ENCODE measurements at regions not wholly inside any gene's neighbourhood (a gene's known extent, or its start where the extent isn't known, plus 50 kb on each side); places are given as distances from the start of the nearest gene placed in this dataset.
"Not testable (repeated sequence)": the region's sequence is repeated elsewhere in the genome, so short reads cannot be mapped to it uniquely, and the experiment has no call there.

DNA sequence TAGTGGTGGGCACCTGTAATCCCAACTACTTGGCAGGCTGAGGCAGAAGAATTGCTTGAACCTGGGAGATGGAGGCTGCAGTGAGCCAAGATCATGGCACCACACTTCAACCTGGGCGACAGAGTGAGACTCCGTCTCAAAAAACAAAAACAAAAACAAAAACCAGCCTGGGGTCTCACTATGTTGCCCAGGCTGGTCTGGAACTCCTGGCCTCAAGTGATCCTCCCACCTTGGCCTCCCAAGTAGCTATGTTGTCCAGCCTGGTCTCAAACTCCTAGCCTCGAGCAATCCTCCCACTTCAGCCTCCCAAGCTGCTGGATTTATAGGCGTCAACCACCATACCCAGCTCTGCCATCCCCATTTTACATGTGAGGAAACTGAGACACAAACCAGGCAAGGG, 64.9 kb downstream of the PTPRS start:
- H3K9me3 ChIP-seq (ENCODE audit: control insufficient read depth in 2 of 2, insufficient read depth in 1 of 2, low read depth in 1 of 2, low read length in 1 of 2); H3K4me3 ChIP-seq (ENCODE audit: low read depth in 1 of 2, low read length in 2 of 2); H3K27ac ChIP-seq (ENCODE audit: low read depth in 2 of 2, low read length in 1 of 2); H3K4me1 ChIP-seq (ENCODE audit: control insufficient read depth in 2 of 2, insufficient read depth in 2 of 2, low read length in 1 of 2); H3K27me3 ChIP-seq (ENCODE audit: control insufficient read depth in 1 of 2, insufficient read depth in 2 of 2, low read length in 2 of 2); H3K36me3 ChIP-seq (ENCODE audit: control insufficient read depth in 2 of 2, insufficient read depth in 2 of 2, low read length in 1 of 2): not testable (repeated sequence)
- WGBS, 2 donors, result 97 to 99% methylated on average over 4 of the region's 4 CpGs

DNA sequence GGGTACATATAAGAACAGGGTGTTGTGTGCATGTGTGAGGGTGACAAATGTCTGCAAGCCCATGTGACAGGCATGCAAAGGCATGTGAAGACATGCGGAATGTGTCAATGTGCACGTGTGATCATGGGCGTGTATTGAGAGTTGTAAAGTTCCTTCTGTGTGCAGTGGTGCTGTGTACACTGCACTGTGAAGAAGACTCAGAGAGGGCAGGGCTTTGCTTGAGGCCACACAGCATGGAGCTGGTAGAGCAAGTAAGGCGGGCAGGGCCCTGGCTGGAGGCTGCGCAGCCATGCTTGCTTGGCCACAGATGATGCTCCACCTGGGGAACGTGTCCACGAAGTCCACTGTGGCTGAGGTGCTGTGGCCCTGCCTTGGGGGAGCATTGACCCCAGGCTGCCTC, 66.8 kb downstream of the PTPRS start:
- H3K36me3 ChIP-seq (ENCODE audit: control insufficient read depth in 2 of 2, insufficient read depth in 2 of 2, low read length in 1 of 2), result peaks cover 2 to 7% of the 10 kb centered on the region in 2 donors

DNA sequence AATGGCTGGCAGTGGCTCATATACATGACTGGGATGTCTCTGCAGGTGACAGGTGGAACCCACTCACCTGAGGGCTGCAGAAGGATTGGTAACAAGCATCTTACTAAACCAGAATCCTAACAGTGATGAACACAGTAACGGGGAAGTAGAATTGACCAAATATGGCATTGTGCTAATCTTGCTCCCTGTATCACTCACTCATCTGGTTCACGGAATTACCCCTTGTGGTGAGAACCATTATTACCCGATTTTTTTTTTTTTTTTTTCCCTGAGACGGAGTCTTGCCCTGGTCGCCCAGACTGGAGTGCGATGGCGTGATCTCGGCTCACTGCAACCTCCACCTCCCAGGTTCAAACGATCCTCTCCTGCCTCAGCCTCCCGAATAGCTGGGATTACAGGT, 69.5 kb downstream of the PTPRS start:
- Histone ChIP-seq H3K27me3 (ENCODE audit: control insufficient read depth in 1 of 2, insufficient read depth in 2 of 2, low read length in 2 of 2) (no peaks in the 10 kb centered on the region), H3K27ac (ENCODE audit: low read depth in 2 of 2, low read length in 1 of 2) (no peak overlapping the region), H3K9me3 (ENCODE audit: control insufficient read depth in 2 of 2, insufficient read depth in 1 of 2, low read depth in 1 of 2, low read length in 1 of 2) (no peaks in the 10 kb centered on the region), H3K36me3 (ENCODE audit: control insufficient read depth in 2 of 2, insufficient read depth in 2 of 2, low read length in 1 of 2) (peaks cover 2 to 7% of the 10 kb centered on the region in 2 donors), H3K4me3 (ENCODE audit: low read depth in 1 of 2, low read length in 2 of 2) (no peak overlapping the region), H3K4me1 (ENCODE audit: control insufficient read depth in 2 of 2, insufficient read depth in 2 of 2, low read length in 1 of 2) (no peaks in the 10 kb centered on the region)
- 76 to 78% methylated on average over 10 of the region's 10 CpGs for WGBS, 2 donors

More for the DNA sequence above, 66.8 kb downstream of the PTPRS start:
- Histone ChIP-seq H3K4me1 (ENCODE audit: control insufficient read depth in 2 of 2, insufficient read depth in 2 of 2, low read length in 1 of 2) (no peaks in the 10 kb centered on the region), H3K27ac (ENCODE audit: low read depth in 2 of 2, low read length in 1 of 2) (no peak overlapping the region), H3K27me3 (ENCODE audit: control insufficient read depth in 1 of 2, insufficient read depth in 2 of 2, low read length in 2 of 2) (no peaks in the 10 kb centered on the region), H3K9me3 (ENCODE audit: control insufficient read depth in 2 of 2, insufficient read depth in 1 of 2, low read depth in 1 of 2, low read length in 1 of 2) (no peaks in the 10 kb centered on the region), H3K4me3 (ENCODE audit: low read depth in 1 of 2, low read length in 2 of 2) (no peak overlapping the region)
- WGBS, 2 donors, result 81 to 82% methylated on average over 7 of the region's 7 CpGs

DNA sequence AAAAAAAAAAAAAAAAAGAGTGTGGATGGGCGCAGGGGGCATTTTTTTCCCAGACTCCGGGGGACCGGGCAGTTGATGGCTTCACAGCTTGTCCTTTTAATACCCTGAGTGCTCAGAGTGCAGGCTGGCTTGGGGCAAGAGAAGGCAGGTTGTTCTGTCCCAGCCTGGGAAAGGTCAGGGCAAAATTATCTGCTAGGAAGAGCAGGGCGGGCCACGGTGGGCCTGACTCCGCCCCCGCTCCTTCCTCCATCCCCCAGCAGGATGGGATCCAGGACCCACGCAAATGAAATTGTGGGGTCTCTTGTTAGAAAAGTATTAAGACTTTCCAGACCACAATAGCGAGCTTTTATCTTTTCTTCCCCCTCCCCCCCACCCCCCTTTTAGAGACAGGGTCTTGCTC, 70.7 kb downstream of the PTPRS start:
- Histone ChIP-seq H3K27ac (ENCODE audit: low read depth in 2 of 2, low read length in 1 of 2) (no peak overlapping the region), H3K4me1 (ENCODE audit: control insufficient read depth in 2 of 2, insufficient read depth in 2 of 2, low read length in 1 of 2) (no peaks in the 10 kb centered on the region), H3K4me3 (ENCODE audit: low read depth in 1 of 2, low read length in 2 of 2) (no peak overlapping the region), H3K9me3 (ENCODE audit: control insufficient read depth in 2 of 2, insufficient read depth in 1 of 2, low read depth in 1 of 2, low read length in 1 of 2) (no peaks in the 10 kb centered on the region), H3K36me3 (ENCODE audit: control insufficient read depth in 2 of 2, insufficient read depth in 2 of 2, low read length in 1 of 2) (peaks cover 2 to 9% of the 10 kb centered on the region in 2 donors), H3K27me3 (ENCODE audit: control insufficient read depth in 1 of 2, insufficient read depth in 2 of 2, low read length in 2 of 2) (no peaks in the 10 kb centered on the region)
- 85 to 88% methylated on average over 9 of the region's 9 CpGs for WGBS, 2 donors

DNA sequence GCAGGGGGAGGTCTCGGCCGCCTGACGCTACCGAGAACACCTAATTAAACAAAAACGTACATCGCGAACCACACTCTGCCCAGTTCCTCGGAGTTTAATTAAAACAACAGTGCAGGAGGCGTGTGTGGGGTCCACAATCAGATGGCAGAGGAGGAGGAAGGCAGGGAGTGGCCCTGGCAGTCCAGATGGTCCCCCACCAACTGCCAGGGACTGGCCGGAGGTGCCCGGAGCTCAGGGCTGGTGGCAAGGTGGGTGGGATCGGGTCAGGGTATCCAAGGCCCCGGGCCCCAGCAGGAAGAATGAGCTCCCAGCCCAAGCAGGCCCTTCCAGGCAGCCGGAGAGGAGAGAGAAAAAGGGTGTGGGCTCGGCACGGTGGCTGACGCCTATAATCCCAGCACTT, 71.3 kb downstream of the PTPRS start:
- 84 to 92% methylated on average over 17 of the region's 17 CpGs for WGBS, 2 donors
- Histone ChIP-seq H3K4me1 (ENCODE audit: control insufficient read depth in 2 of 2, insufficient read depth in 2 of 2, low read length in 1 of 2) (no peaks in the 10 kb centered on the region), H3K9me3 (ENCODE audit: control insufficient read depth in 2 of 2, insufficient read depth in 1 of 2, low read depth in 1 of 2, low read length in 1 of 2) (no peaks in the 10 kb centered on the region), H3K27ac (ENCODE audit: low read depth in 2 of 2, low read length in 1 of 2) (no peak overlapping the region), H3K4me3 (ENCODE audit: low read depth in 1 of 2, low read length in 2 of 2) (no peak overlapping the region), H3K36me3 (ENCODE audit: control insufficient read depth in 2 of 2, insufficient read depth in 2 of 2, low read length in 1 of 2) (peaks cover 2 to 13% of the 10 kb centered on the region in 2 donors), H3K27me3 (ENCODE audit: control insufficient read depth in 1 of 2, insufficient read depth in 2 of 2, low read length in 2 of 2) (no peaks in the 10 kb centered on the region)

- Histone ChIP-seq H3K27ac (ENCODE audit: low read depth in 2 of 2, low read length in 1 of 2) (no peak overlapping the region), H3K9me3 (ENCODE audit: control insufficient read depth in 2 of 2, insufficient read depth in 1 of 2, low read depth in 1 of 2, low read length in 1 of 2) (no peaks in the 10 kb centered on the region), H3K4me3 (ENCODE audit: low read depth in 1 of 2, low read length in 2 of 2) (no peak overlapping the region), H3K4me1 (ENCODE audit: control insufficient read depth in 2 of 2, insufficient read depth in 2 of 2, low read length in 1 of 2) (no peaks in the 10 kb centered on the region), H3K27me3 (ENCODE audit: control insufficient read depth in 1 of 2, insufficient read depth in 2 of 2, low read length in 2 of 2) (no peaks in the 10 kb centered on the region), H3K36me3 (ENCODE audit: control insufficient read depth in 2 of 2, insufficient read depth in 2 of 2, low read length in 1 of 2) (peaks cover 2 to 15% of the 10 kb centered on the region in 2 donors)
- WGBS, 2 donors, result 85 to 89% methylated on average over 13 of the region's 13 CpGs
Measured at GRCh38 chr19:5268801-5269200, 71.8 kb downstream of the PTPRS start.

DNA sequence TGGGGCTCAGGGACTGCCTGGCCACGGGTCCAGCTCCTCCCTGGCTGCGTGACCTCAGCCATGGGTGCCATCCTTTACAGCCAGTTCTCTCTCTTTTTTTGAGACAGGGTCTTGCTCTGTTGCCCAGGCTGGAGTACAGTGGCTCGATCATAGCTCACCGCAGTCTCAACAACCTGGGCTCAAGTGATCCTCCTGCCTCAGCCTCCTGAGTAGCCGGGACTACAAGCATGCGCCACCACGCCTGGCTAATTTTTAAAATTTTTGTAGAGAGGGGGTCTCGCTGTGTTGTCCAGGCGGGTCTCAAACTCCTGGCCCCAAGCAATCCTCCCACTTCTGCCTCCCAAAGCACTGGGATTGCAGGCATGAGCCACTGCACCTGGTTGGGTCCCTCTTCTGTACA, 75.4 kb downstream of the PTPRS start:
- Histone ChIP-seq H3K36me3 (ENCODE audit: control insufficient read depth in 2 of 2, insufficient read depth in 2 of 2, low read length in 1 of 2) (peaks cover 0 to 17% of the 10 kb centered on the region in 2 donors), H3K4me1 (ENCODE audit: control insufficient read depth in 2 of 2, insufficient read depth in 2 of 2, low read length in 1 of 2) (peaks cover 2 to 9% of the 10 kb centered on the region in 2 donors), H3K9me3 (ENCODE audit: control insufficient read depth in 2 of 2, insufficient read depth in 1 of 2, low read depth in 1 of 2, low read length in 1 of 2) (no peaks in the 10 kb centered on the region), H3K4me3 (ENCODE audit: low read depth in 1 of 2, low read length in 2 of 2) (no peak overlapping the region), H3K27ac (ENCODE audit: low read depth in 2 of 2, low read length in 1 of 2) (no peak overlapping the region), H3K27me3 (ENCODE audit: control insufficient read depth in 1 of 2, insufficient read depth in 2 of 2, low read length in 2 of 2) (no peaks in the 10 kb centered on the region)
- 82 to 86% methylated on average over 9 of the region's 9 CpGs for WGBS, 2 donors

GRCh38 chr19:5264453-5264852, 76.2 kb downstream of the PTPRS start:
- no peaks in the 10 kb centered on the region for H3K27me3 ChIP-seq (ENCODE audit: control insufficient read depth in 1 of 2, insufficient read depth in 2 of 2, low read length in 2 of 2)
- H3K36me3 ChIP-seq (ENCODE audit: control insufficient read depth in 2 of 2, insufficient read depth in 2 of 2, low read length in 1 of 2), result peaks cover 0 to 17% of the 10 kb centered on the region in 2 donors
- WGBS, 2 donors, result 89 to 93% methylated on average over 7 of the region's 7 CpGs
- no peak overlapping the region for H3K27ac ChIP-seq (ENCODE audit: low read depth in 2 of 2, low read length in 1 of 2)
- peaks cover 2 to 9% of the 10 kb centered on the region in 2 donors for H3K4me1 ChIP-seq (ENCODE audit: control insufficient read depth in 2 of 2, insufficient read depth in 2 of 2, low read length in 1 of 2)
- no peak overlapping the region for H3K4me3 ChIP-seq (ENCODE audit: low read depth in 1 of 2, low read length in 2 of 2)
- H3K9me3 ChIP-seq (ENCODE audit: control insufficient read depth in 2 of 2, insufficient read depth in 1 of 2, low read depth in 1 of 2, low read length in 1 of 2), result no peaks in the 10 kb centered on the region

DNA sequence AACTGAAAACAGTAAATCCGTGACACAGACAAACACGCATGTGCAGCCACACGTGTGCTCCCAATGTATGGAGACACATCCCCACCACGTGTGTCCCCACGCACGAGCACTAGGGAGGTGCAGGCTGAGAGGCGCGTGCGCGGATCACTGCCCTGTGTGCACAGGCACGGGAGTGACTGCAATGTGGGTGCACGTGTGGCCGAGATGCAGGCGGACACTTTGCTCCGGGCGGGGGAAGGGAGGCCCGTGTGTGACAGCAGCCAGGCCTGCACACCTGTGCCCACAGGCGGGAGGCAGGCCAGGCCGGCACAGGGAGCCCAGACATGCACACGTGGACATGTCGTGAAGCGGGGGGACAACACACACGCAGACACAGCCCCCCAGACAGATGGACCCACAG, 77.0 kb downstream of the PTPRS start:
- H3K36me3 ChIP-seq (ENCODE audit: control insufficient read depth in 2 of 2, insufficient read depth in 2 of 2, low read length in 1 of 2), result peaks cover 0 to 17% of the 10 kb centered on the region in 2 donors
- WGBS, 2 donors, result 82 to 87% methylated on average over 23 of the region's 23 CpGs

GRCh38 chr19:5262721-5263120, 77.9 kb downstream of the PTPRS start:
- Histone ChIP-seq H3K36me3 (ENCODE audit: control insufficient read depth in 2 of 2, insufficient read depth in 2 of 2, low read length in 1 of 2) (peaks cover 0 to 17% of the 10 kb centered on the region in 2 donors), H3K9me3 (ENCODE audit: control insufficient read depth in 2 of 2, insufficient read depth in 1 of 2, low read depth in 1 of 2, low read length in 1 of 2) (no peaks in the 10 kb centered on the region), H3K4me3 (ENCODE audit: low read depth in 1 of 2, low read length in 2 of 2) (no peak overlapping the region), H3K27ac (ENCODE audit: low read depth in 2 of 2, low read length in 1 of 2) (no peak overlapping the region), H3K27me3 (ENCODE audit: control insufficient read depth in 1 of 2, insufficient read depth in 2 of 2, low read length in 2 of 2) (no peaks in the 10 kb centered on the region), H3K4me1 (ENCODE audit: control insufficient read depth in 2 of 2, insufficient read depth in 2 of 2, low read length in 1 of 2) (peaks cover 2 to 9% of the 10 kb centered on the region in 2 donors)
- 67% methylated on average over 14 of the region's 14 CpGs for WGBS, 2 donors

More for the DNA sequence above, 77.0 kb downstream of the PTPRS start:
- H3K27ac ChIP-seq (ENCODE audit: low read depth in 2 of 2, low read length in 1 of 2), result no peak overlapping the region
- H3K27me3 ChIP-seq (ENCODE audit: control insufficient read depth in 1 of 2, insufficient read depth in 2 of 2, low read length in 2 of 2), result no peaks in the 10 kb centered on the region
- H3K9me3 ChIP-seq (ENCODE audit: control insufficient read depth in 2 of 2, insufficient read depth in 1 of 2, low read depth in 1 of 2, low read length in 1 of 2), result no peaks in the 10 kb centered on the region
- no peak overlapping the region for H3K4me3 ChIP-seq (ENCODE audit: low read depth in 1 of 2, low read length in 2 of 2)
- H3K4me1 ChIP-seq (ENCODE audit: control insufficient read depth in 2 of 2, insufficient read depth in 2 of 2, low read length in 1 of 2), result peaks cover 2 to 9% of the 10 kb centered on the region in 2 donors
